ENCODE measurements at regions not wholly inside any gene's neighbourhood (a gene's known extent, or its start where the extent isn't known, plus 50 kb on each side); places are given as distances from the start of the nearest gene placed in this dataset.

DNA sequence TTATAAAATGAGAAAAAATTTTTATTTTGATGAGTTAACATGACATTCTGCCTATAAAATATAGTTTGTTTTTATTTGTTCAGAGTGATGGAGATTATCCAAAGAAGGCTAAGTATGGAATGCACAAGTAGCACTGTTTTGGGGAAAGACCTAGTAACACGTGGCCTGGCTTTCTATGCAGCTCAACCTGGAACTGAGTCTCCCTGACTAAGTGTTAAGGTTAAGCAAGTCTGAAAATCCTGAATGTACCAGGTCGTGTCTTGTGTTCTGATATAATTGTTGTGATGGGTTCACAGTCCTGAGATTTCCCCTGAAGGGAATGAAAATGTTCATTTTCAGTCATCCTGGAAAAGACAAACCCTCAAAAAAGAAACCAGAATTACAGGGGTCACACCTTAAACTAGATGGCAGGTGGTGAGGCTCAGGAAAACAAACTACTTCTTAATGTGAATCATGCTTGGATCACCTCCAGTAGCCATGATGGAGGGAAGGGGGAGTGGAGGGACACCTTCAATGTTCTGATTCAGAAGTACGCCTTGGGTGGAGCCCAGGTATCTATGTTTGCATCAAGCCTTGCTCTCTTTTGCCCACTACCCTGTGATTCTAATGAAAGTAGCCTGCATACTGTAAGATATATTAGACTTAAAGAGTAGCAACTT, 236.8 kb downstream of the ALX1 start:
- Mint-ChIP-seq H3K9me3 (ENCODE audit: unreplicated experiment) (no peaks in the 10 kb centered on the region), H3K27me3 (ENCODE audit: low read depth, unreplicated experiment) (no peaks in the 10 kb centered on the region), H3K4me3 (ENCODE audit: unreplicated experiment) (no peak overlapping the region), H3K4me1 (ENCODE audit: low read depth, unreplicated experiment) (no peaks in the 10 kb centered on the region), H3K36me3 (ENCODE audit: low read depth, unreplicated experiment) (no peaks in the 10 kb centered on the region), H3K27ac (ENCODE audit: unreplicated experiment) (no peak overlapping the region)
- Histone ChIP-seq H3K9me3 (ENCODE audit: insufficient read depth, low read depth, low read length) (no peaks in the 10 kb centered on the region), H3K27ac (ENCODE audit: low read depth, low read length) (no peak overlapping the region), H3K4me3 (ENCODE audit: insufficient read depth, low read depth, low read length) (no peak overlapping the region), H3K36me3 (ENCODE audit: insufficient read depth, low read length) (no peaks in the 10 kb centered on the region), H3K4me2 (ENCODE audit: low read length) (no peak overlapping the region), H3K4me1 (ENCODE audit: insufficient read depth, low read length) (no peaks in the 10 kb centered on the region), H3K9ac (ENCODE audit: low read length) (no peak overlapping the region), H4K20me1 (ENCODE audit: insufficient read depth, low read length) (no peaks in the 10 kb centered on the region), H2AFZ (ENCODE audit: low read depth, low read length) (no peak overlapping the region), H3K27me3 (ENCODE audit: insufficient read depth, low read length) (no peaks in the 10 kb centered on the region), H3K79me2 (ENCODE audit: insufficient read depth, low read length) (no peaks in the 10 kb centered on the region)
- DNase-seq (ENCODE audit: low read depth) (no peak), FAIRE-seq (no peak)
- TF ChIP-seq EZH2 (IDR thresholded peaks at IDR 0.05; ENCODE audit: insufficient read depth, low read length): no peak
- TF ChIP-seq, protein P1, sequence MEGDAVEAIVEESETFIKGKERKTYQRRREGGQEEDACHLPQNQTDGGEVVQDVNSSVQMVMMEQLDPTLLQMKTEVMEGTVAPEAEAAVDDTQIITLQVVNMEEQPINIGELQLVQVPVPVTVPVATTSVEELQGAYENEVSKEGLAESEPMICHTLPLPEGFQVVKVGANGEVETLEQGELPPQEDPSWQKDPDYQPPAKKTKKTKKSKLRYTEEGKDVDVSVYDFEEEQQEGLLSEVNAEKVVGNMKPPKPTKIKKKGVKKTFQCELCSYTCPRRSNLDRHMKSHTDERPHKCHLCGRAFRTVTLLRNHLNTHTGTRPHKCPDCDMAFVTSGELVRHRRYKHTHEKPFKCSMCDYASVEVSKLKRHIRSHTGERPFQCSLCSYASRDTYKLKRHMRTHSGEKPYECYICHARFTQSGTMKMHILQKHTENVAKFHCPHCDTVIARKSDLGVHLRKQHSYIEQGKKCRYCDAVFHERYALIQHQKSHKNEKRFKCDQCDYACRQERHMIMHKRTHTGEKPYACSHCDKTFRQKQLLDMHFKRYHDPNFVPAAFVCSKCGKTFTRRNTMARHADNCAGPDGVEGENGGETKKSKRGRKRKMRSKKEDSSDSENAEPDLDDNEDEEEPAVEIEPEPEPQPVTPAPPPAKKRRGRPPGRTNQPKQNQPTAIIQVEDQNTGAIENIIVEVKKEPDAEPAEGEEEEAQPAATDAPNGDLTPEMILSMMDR (IDR thresholded peaks at IDR 0.05; ENCODE audit: insufficient read depth, low read depth, low read length): no peak

DNA sequence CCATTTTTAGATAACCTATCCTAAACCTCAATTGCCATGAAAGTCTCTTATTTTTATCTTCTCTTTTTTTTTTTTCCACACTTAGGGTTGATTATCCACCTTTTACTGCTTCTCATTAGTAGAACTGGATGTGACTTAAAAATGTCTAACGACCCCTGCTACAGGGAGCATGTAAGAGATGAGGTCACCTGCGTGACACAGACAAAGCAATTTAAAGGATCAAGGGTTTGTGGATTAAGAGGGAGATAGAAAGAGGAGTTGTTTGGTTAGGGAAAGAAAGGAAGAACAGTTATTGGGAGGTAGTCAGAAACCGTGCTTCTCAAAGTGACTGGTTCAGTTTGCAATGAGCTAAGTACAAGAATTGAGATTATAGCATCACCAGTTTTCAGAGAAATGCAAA, 239.1 kb downstream of the ALX1 start:
- Histone ChIP-seq H3K4me1 (ENCODE audit: insufficient read depth, low read length) (no peaks in the 10 kb centered on the region), H3K9ac (ENCODE audit: low read length) (no peak overlapping the region), H2AFZ (ENCODE audit: low read depth, low read length) (no peak overlapping the region), H3K27ac (ENCODE audit: low read depth, low read length) (no peak overlapping the region), H3K79me2 (ENCODE audit: insufficient read depth, low read length) (no peaks in the 10 kb centered on the region), H3K27me3 (ENCODE audit: insufficient read depth, low read length) (no peaks in the 10 kb centered on the region), H4K20me1 (ENCODE audit: insufficient read depth, low read length) (no peaks in the 10 kb centered on the region), H3K36me3 (ENCODE audit: insufficient read depth, low read length) (no peaks in the 10 kb centered on the region), H3K4me2 (ENCODE audit: low read length) (no peak overlapping the region), H3K9me3 (ENCODE audit: insufficient read depth, low read depth, low read length) (no peaks in the 10 kb centered on the region), H3K4me3 (ENCODE audit: insufficient read depth, low read depth, low read length) (no peak overlapping the region)
- TF ChIP-seq EZH2 (IDR thresholded peaks at IDR 0.05; ENCODE audit: insufficient read depth, low read length): no peak
- TF ChIP-seq, protein P1 (IDR thresholded peaks at IDR 0.05; ENCODE audit: insufficient read depth, low read depth, low read length): no peak
- H3K4me3 Mint-ChIP-seq (ENCODE audit: unreplicated experiment): no peak overlapping the region
- H3K27ac Mint-ChIP-seq (ENCODE audit: unreplicated experiment): no peak overlapping the region
- FAIRE-seq (no peak), DNase-seq (ENCODE audit: low read depth) (no peak)
- no peaks in the 10 kb centered on the region for H3K27me3 Mint-ChIP-seq (ENCODE audit: low read depth, unreplicated experiment)
- no peaks in the 10 kb centered on the region for H3K4me1 Mint-ChIP-seq (ENCODE audit: low read depth, unreplicated experiment)
- H3K36me3 Mint-ChIP-seq (ENCODE audit: low read depth, unreplicated experiment): no peaks in the 10 kb centered on the region
- peaks cover 2% of the 10 kb centered on the region for H3K9me3 Mint-ChIP-seq (ENCODE audit: unreplicated experiment)

DNA sequence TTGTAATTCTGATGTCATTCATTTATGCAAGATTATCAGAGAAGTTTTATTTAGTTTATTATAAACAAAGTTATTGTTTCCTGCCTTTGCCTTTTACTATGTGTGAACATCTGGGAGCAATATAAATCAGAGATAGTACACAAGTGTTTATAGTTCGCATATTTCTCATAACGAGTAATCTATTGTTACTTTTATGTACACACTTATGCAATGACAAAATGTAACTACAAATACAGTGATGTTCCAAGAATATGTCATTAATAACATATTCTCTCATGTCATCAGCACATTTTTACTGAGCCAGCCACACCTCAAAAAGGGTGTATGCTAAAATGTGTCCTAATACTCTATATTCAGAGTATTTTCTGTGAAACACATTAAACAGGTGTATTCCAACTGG, 243.2 kb downstream of the ALX1 start:
- no peaks in the 10 kb centered on the region for H3K36me3 Mint-ChIP-seq (ENCODE audit: low read depth, unreplicated experiment)
- no peaks in the 10 kb centered on the region for H3K4me1 Mint-ChIP-seq (ENCODE audit: low read depth, unreplicated experiment)
- no peak overlapping the region for H3K4me3 ChIP-seq (ENCODE audit: insufficient read depth, low read depth, low read length)
- H3K27ac ChIP-seq (ENCODE audit: low read depth, low read length): no peak overlapping the region
- no peaks in the 10 kb centered on the region for H3K4me1 ChIP-seq (ENCODE audit: insufficient read depth, low read length)
- no peak for FAIRE-seq
- H3K36me3 ChIP-seq (ENCODE audit: insufficient read depth, low read length): no peaks in the 10 kb centered on the region
- no peak overlapping the region for H3K4me3 Mint-ChIP-seq (ENCODE audit: unreplicated experiment)
- H3K9ac ChIP-seq (ENCODE audit: low read length): no peak overlapping the region
- H4K20me1 ChIP-seq (ENCODE audit: insufficient read depth, low read length): no peaks in the 10 kb centered on the region
- no peak overlapping the region for H3K4me2 ChIP-seq (ENCODE audit: low read length)
- H3K27me3 ChIP-seq (ENCODE audit: insufficient read depth, low read length): no peaks in the 10 kb centered on the region
- no peaks in the 10 kb centered on the region for H3K9me3 ChIP-seq (ENCODE audit: insufficient read depth, low read depth, low read length)
- no peaks in the 10 kb centered on the region for H3K79me2 ChIP-seq (ENCODE audit: insufficient read depth, low read length)
- no peak overlapping the region for H3K27ac Mint-ChIP-seq (ENCODE audit: unreplicated experiment)
- no peak for TF ChIP-seq EZH2 (IDR thresholded peaks at IDR 0.05; ENCODE audit: insufficient read depth, low read length)
- H3K27me3 Mint-ChIP-seq (ENCODE audit: low read depth, unreplicated experiment): no peaks in the 10 kb centered on the region
- H3K9me3 Mint-ChIP-seq (ENCODE audit: unreplicated experiment): peaks cover 3% of the 10 kb centered on the region
- no peak overlapping the region for H2AFZ ChIP-seq (ENCODE audit: low read depth, low read length)
- DNase-seq (ENCODE audit: low read depth): no peak

Data from astrocyte (in vitro differentiated cells and primary cell).